Breast epithelium (tissue), 4 donors: ENCODE measurements at regions not wholly inside any gene's neighbourhood (a gene's known extent, or its start where the extent isn't known, plus 50 kb on each side); places are given as distances from the start of the nearest gene placed in this dataset.

Experiments used
- DNase-seq, 2 donors: peaks; one replicate each; pipeline ENCODE4 v3.0.0-alpha.2; 2019; ENCODE audit warnings: low spot score in 2 of 2
- H3K27ac ChIP-seq, 2 donors: fragments of 200-600 bp; sonication (generic) in 1 of 2; one replicate each; pipeline ENCODE4 v1.5.1; 2016 to 2019; ENCODE audit warnings: mild to moderate bottlenecking in 1 of 2
- H3K27me3 ChIP-seq, 2 donors: fragments of 200-600 bp; sonication (generic) in 1 of 2; one replicate each; pipeline versions ENCODE4 v1.5.1 to v1.6.0; 2017 to 2019; ENCODE audit warnings: control low read depth in 1 of 2, mild to moderate bottlenecking in 1 of 2
- H3K36me3 ChIP-seq: fragments of 200-600 bp; one replicate; pipeline ENCODE4 v1.5.1; 2019
- H3K4me1 ChIP-seq, 2 donors: fragments of 200-600 bp; sonication (generic); one replicate each; pipeline ENCODE4 v1.5.1; 2016 to 2019; ENCODE audit warnings: control low read depth in 1 of 2
- H3K4me3 ChIP-seq, 3 donors: fragments of 200-600 bp; sonication (generic); 1 replicate in 2 of 3; 2 replicates in 1 of 3; pipeline ENCODE4 v1.5.1; 2016 to 2019; ENCODE audit warnings: mild to moderate bottlenecking in 3 of 3, moderate library complexity in 2 of 3
- H3K9me3 ChIP-seq, 2 donors: fragments of 200-600 bp; sonication (generic) in 1 of 2; one replicate each; pipeline ENCODE4 v1.5.1; 2016 to 2019; ENCODE audit warnings: control low read depth in 1 of 2
- POLR2A ChIP-seq: fragments of 450-650 bp; IDR thresholded peaks from one replicate; pipeline ENCODE4 v1.6.1; 2016; ENCODE audit warnings: antibody characterized with exemption, mild to moderate bottlenecking, moderate library complexity
- POLR2AphosphoS5 ChIP-seq, 3 donors: sonication (generic); formaldehyde crosslinking; IDR thresholded peaks; one replicate each; pipeline ENCODE4 v1.6.1; 2017; ENCODE audit warnings: antibody characterized with exemption in 3 of 3
- intact Hi-C: fragments of 100-400 bp; cut with DNase I; formaldehyde crosslinking; loops from one replicate; pipeline ENCODE4 v1.15.1; 2023; ENCODE audit warnings: low total_unique reads
- TF ChIP-seq, protein P1 (sequence below), 3 donors: fragments of 450-650 bp; IDR thresholded peaks; one replicate each; pipeline ENCODE4 v1.5.1; 2016 to 2017; ENCODE audit warnings: antibody characterized with exemption in 3 of 3, mild to moderate bottlenecking in 3 of 3, moderate library complexity in 3 of 3

- no peak overlapping the region for H3K4me3 ChIP-seq
Observed at GRCh38 chr11:56816259-56816658, 67.8 kb upstream of the OR9G4 start.

GRCh38 chr11:56808326-56808725 lies 59.8 kb upstream of the OR9G4 start:
- no peak overlapping the region for H3K4me3 ChIP-seq
- no peaks in the 10 kb centered on the region for H3K27me3 ChIP-seq
- no peak for TF ChIP-seq POLR2A
- TF ChIP-seq, protein P1, sequence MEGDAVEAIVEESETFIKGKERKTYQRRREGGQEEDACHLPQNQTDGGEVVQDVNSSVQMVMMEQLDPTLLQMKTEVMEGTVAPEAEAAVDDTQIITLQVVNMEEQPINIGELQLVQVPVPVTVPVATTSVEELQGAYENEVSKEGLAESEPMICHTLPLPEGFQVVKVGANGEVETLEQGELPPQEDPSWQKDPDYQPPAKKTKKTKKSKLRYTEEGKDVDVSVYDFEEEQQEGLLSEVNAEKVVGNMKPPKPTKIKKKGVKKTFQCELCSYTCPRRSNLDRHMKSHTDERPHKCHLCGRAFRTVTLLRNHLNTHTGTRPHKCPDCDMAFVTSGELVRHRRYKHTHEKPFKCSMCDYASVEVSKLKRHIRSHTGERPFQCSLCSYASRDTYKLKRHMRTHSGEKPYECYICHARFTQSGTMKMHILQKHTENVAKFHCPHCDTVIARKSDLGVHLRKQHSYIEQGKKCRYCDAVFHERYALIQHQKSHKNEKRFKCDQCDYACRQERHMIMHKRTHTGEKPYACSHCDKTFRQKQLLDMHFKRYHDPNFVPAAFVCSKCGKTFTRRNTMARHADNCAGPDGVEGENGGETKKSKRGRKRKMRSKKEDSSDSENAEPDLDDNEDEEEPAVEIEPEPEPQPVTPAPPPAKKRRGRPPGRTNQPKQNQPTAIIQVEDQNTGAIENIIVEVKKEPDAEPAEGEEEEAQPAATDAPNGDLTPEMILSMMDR (IDR thresholded peaks at IDR 0.05) = no peak
- TF ChIP-seq POLR2AphosphoS5 (IDR thresholded peaks at IDR 0.05) = no peak
- H3K27ac ChIP-seq = no peak overlapping the region
- intact Hi-C loops = no loop called here
- no peak for DNase-seq
- H3K36me3 ChIP-seq = peaks cover 6% of the 10 kb centered on the region
- H3K4me1 ChIP-seq = no peaks in the 10 kb centered on the region
- H3K9me3 ChIP-seq = no peaks in the 10 kb centered on the region

More at GRCh38 chr11:56816259-56816658, 67.8 kb upstream of the OR9G4 start:
- no peak overlapping the region for H3K27ac ChIP-seq
- peaks cover 0 to 7% of the 10 kb centered on the region in 2 donors for H3K27me3 ChIP-seq
- H3K9me3 ChIP-seq = no peaks in the 10 kb centered on the region
- no peaks in the 10 kb centered on the region for H3K4me1 ChIP-seq
- TF ChIP-seq POLR2AphosphoS5 (IDR thresholded peaks at IDR 0.05) (no peak), POLR2A (no peak)
- TF ChIP-seq, protein P1 (IDR thresholded peaks at IDR 0.05) = no peak
- no peak for DNase-seq
- no peaks in the 10 kb centered on the region for H3K36me3 ChIP-seq
- intact Hi-C loops = no loop called here

DNA sequence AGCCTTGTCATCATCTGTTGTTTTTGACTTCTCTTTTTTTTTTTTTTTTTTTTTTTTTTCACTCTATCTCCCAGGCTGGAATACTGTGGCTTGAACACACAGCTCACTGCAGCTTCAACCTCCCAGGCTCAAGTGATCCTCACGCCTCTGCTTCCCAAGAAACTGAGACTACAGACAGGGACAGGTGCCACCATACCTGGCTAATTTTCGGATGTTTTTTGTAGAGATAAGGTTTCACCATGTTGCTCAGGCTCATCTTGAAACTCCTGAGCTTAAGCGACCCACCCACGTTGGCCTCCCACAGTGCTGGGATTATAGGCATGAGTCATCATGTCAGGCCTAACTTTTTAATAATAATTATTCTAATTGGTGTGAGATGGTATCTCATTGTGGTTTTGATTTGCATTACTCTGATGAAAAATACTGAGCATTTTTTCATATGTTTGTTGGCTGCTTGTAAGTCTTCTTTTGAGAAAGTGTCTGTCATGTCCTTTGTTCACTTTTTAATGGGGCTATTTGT lies 51.3 kb upstream of the OR9G4 start:
- H3K36me3 ChIP-seq = no peaks in the 10 kb centered on the region
- TF ChIP-seq POLR2AphosphoS5 (IDR thresholded peaks at IDR 0.05) (no peak), POLR2A (no peak)
- TF ChIP-seq, protein P1 (IDR thresholded peaks at IDR 0.05) = no peak
- intact Hi-C loops = no loop called here
- H3K9me3 ChIP-seq = no peaks in the 10 kb centered on the region
- H3K27ac ChIP-seq = no peak overlapping the region
- H3K27me3 ChIP-seq = no peaks in the 10 kb centered on the region
- H3K4me1 ChIP-seq = no peaks in the 10 kb centered on the region
- no peak overlapping the region for H3K4me3 ChIP-seq
- no peak for DNase-seq
